Gastrocnemius medialis (tissue), 4 donors: ENCODE measurements at regions not wholly inside any gene's neighbourhood (a gene's known extent, or its start where the extent isn't known, plus 50 kb on each side); places are given as distances from the start of the nearest gene placed in this dataset.

ENCODE experiments used
- CTCF ChIP-seq, 5 experiments: fragments of 450-650 bp in 3 of 5; fragments of 200-600 bp in 2 of 5; sonication (generic) in 2 of 5; IDR thresholded peaks in 4 of 5; conservative IDR thresholded peaks in 1 of 5; 1 replicate in 4 of 5; 2 replicates in 1 of 5; pipeline ENCODE4 v1.5.1; 2016 to 2019; ENCODE audit warnings: antibody characterized with exemption in 5 of 5, mild to moderate bottlenecking in 3 of 5, moderate library complexity in 3 of 5
- POLR2A ChIP-seq, 2 donors: fragments of 450-650 bp; IDR thresholded peaks; one replicate each; pipeline ENCODE4 v1.6.1; 2017; ENCODE audit warnings: antibody characterized with exemption in 2 of 2, mild to moderate bottlenecking in 2 of 2, moderate library complexity in 2 of 2

- TF ChIP-seq CTCF (IDR thresholded peaks at IDR 0.05 in 4 of 5, conservative IDR thresholded peaks at IDR 0.05 in 1 of 5), result no peak
- TF ChIP-seq POLR2A (IDR thresholded peaks at IDR 0.05), result no peak
Measured at GRCh38 chr2:144235050-144235449, 284.9 kb downstream of the ZEB2 start.
